Stimulated activated naive CD4-positive, alpha-beta T cell (primary cell): ENCODE measurements at regions not wholly inside any gene's neighbourhood (a gene's known extent, or its start where the extent isn't known, plus 50 kb on each side); places are given as distances from the start of the nearest gene placed in this dataset.
"Not testable (repeated sequence)": the region's sequence is repeated elsewhere in the genome, so short reads cannot be mapped to it uniquely, and the experiment has no call there.

Source experiments
- DNase-seq, 6 experiments: peaks; one replicate each; lab custom pipeline; 2025; lab: John Stamatoyannopoulos, UW

DNA sequence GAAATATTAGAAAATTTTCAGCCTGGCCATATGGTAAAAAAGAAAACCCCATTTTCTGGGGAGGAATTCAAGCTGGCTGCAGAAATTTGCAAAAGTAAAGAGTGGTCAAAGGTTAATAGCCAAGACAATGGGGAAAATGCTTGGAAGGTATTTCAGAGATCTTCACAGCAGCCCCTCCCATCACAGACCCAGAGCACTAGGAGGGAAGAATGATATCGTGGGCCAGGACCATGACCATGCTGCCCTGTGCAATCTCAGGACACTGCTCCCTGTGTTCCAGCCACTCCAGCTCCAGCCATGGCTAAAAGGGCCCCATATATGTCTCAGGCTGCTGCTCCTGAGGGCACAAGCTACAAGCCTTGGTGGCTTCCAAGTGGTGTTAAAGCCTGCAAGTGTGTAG lies 93.9 kb upstream of the AGAP1 start:
- DNase-seq: no peak

DNA sequence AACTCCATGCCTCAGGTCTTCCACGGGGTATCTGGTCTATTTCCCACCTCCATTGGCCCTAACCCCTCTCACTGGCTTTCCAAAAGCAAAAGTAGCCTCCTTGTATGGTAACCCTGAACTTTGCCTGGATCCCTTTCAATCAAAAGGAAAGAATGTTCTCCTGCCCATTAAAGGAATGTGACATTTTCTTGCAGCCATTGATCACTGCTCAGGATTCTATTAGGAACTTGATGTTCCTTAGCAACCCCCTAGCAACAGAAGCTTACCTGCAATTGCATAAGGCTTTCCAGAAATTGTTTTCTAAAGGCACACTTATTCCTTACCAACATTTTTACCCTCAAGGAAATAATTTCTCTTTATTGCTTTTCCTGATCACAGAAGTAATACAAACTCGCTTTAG lies 91.4 kb upstream of the AGAP1 start:
- no peak for DNase-seq

DNA sequence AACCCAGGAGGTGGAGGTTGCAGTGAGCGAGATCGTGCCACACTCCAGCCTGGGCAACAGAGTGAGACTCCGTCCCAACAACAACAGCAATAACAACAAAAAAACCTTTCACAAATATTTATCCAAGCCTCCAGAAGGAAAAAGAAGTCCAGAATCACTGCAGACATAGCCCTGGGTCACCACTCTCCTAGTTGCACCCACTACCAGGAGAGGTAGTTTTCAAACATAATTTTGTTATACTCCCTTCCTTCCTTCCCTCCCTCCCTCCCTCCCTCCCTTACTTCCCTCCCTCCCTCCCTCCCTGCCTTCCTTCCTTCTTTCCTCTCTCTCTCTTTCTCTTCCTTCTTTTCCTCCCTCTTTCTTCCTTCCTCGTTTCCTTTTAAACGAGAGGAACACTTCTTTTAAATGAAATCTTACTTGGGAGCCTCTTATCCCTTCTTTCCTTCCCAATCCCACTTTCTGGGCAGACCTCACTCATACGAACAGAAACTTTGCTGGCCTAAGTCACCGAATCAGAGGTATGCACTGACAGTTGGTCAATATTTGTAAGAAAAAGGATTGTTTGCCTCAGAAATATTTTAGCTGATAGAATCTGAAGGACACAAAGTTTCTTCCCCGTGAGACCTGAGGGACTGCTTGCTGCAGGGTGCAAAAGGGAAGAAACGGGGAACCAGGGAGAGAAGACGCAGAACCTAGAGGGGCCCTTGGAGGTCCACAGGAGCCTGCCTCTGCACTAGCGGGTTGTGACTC lies 88.1 kb upstream of the AGAP1 start:
- DNase-seq: no peak

DNA sequence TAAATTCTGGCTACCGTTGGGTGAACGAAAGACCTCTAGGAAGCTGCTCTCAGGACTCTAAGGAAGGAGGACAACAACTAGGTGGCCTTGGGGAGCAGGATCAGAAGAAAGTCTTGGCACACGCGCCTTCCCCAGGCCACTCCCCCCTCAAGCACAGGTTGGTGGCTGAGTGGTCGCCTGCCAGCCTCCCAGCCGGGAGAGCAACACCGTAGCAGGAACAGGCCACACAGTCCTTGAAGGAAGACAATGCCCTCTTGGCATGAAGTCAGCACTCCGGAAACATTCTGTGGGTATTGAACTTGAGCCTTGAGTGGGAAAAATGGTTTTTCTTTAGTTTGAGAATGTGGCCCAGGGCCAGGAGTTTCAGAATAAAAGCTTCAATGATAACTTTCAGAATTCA lies 87.4 kb upstream of the AGAP1 start:
- DNase-seq: no peak

DNA sequence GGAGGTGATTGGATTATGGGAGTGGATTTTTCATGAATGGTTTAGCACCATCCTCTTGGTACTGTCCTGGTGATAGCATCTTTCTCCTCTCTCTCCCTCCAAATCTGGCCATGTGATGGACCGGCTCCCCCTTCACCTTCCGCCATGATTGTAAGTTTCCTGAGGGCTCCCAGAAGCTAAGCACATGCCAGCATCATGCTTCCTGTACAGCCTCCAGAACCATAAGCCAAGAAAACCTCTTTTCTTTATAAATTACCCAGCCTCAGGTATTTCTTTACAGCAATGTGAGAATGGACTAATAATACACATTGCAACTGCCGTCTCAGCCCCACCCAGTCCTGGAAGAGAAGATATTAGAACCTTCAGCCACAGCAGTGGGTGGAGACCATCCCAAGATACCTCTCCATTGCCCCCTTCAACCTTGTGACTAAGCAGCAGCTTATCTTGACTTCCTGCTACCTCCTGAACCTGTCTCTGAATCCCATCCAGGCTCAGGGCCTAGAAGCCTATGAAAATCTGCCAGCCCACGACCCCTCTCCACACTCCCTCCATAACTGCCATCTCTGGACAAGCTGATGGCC lies 81.8 kb upstream of the AGAP1 start:
- DNase-seq: no peak

DNA sequence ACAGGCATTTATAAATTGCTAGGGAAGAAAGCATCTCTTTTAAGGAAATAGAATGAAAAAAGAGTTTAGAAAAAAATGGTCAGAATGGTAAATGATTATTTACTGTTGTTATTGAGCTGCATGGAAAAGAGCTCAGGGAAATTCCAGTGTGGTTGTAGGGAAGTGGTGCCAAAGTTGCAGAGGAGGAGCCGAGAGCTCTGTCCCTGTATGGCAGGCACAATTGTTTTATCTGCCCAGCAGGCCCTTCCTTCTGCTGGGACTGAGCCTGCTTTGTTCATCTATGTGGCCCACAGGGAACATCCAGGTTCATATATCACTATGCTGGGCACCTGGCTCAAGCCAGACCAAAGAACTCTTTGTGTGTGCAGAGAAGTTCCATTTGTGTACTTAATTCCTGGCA lies 80.8 kb upstream of the AGAP1 start:
- no peak for DNase-seq

DNA sequence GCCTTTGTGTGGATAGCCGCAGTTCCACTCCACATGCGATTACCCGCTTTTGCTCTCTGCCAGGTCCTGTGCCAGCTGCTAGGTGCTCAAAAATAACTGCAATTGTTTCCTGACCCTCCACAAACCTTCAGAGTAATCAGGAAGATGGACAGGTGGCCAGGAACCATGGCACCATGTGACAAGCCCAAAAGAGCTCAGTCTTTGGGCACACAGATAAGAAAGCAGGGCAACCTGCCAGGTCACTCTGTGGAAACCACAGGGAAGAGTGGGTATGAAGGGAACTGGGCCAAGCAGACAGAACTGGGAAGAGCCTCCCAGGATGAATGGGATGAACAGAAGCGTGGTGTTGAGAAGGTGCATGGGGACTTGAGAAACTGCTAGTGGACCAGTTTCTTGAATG lies 79.4 kb upstream of the AGAP1 start:
- DNase-seq: no peak

DNA sequence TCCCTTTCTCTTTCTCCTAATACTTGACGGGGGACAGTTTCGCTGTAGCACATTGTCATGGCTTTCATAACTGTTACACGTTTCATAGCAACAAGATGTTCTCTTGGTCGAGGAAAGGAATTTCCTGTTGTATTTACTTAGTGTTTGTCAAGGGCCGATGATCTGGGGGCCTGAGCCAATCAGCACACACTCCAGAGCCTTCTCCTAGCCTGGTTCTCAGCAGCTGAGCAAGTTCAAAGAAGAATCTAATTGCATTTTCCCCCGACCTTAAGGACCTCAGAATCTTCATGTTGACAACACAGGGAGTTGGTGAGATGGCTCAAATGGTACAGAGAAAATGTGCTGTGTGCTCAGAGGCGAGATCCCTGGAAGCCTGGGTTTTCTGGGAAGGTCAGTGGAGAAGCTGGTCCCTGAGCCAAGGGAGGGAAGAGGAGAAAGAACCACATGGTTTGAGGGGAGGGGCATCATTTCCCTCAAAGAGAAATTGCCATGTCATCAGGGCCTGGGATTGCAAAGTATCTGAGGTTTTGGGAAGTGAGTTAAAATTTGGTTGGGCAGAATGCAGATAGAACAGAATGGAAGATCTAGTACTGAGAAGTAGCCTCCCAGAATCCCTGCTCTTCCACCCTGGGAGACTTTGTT lies 76.9 kb upstream of the AGAP1 start:
- no peak for DNase-seq

DNA sequence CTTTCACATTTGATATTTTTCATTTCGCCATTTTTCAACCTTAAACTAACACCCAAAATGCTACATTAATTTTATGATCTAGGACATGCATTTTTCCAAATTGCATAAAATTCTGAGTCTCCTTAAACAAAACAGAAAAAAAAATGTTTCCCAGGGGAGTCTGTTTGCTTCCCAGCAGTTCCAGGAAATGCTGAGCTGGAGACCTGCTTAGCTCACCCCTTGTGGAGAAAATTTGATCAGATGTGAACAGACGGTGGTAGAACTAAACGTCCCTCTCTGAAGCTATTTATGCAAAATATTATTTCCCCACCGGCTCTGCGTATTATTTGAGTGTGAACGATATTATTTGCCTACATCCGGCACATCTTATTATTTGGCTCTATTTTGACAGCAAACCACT lies 74.9 kb upstream of the AGAP1 start:
- no peak for DNase-seq

DNA sequence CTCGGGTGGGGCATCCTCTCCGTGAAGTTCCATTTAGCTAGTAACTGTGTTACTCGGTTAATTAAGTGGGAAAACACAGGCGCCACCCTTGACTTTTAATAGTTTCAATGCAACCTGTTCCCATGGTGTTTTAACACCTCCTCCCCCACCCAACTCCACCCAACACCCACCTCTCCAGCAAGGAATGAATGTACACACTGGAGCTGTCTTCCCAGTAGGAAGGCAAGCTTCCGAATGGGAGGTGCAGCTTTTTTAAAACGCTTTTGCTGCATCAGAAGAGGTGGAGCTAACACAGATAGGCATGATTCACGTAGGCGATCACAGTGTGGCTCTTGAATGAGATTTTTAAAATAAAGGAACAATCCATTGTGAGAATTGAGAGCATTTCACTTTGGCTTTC lies 73.8 kb upstream of the AGAP1 start:
- no peak for DNase-seq

DNA sequence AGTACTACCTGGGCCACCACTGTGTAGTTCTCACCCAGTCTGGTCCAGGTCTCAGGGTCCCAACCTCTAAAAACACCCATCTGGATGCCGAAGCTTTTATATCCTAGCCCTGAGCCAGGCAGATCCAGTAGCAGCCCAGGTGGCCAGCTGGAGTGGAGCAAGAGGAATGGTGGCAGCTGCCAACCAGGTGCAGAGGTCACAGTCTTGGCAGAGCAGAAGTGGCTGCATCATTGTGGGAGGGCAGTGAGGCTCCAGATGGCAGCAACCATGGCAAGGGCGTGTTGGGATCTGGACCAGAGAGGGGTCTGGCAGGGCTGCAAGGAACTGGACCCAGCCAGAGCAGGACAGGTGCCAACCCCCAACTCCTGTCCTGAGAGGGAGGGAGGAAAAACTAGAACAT lies 72.2 kb upstream of the AGAP1 start:
- DNase-seq: no peak

DNA sequence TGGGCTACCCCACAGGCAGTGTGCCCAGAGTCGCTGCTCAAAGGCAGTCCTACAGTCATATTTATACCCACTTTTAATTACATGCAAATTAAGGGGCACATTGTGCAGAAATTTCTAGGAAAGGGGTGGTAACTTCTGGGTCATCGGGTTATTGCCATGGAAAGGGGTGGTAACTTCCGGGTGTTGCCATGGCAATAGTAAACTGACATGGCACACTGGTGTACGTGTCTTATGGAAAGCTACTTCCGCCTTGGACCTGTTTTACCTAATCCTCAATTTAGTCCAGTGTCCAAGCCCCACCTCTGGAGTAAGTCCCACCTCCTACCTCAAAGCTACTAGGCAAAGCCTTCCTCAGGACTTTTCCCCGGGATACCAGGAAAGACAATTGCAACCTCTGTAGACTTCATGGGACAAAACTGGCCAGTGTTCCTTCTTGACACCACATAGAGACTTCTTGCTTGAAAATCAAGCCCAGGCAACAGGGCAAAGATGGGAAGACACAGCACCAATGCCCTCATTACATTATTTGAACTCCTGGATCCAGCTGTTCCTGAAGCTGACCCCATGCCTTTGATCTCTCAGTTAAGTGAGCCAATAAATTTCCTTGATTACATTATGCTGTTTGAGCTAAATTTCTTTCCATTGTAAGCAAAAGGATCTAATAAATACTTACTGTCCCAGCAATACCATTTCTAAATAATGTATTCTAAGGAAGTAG lies 63.3 kb upstream of the AGAP1 start:
- DNase-seq: no peak

DNA sequence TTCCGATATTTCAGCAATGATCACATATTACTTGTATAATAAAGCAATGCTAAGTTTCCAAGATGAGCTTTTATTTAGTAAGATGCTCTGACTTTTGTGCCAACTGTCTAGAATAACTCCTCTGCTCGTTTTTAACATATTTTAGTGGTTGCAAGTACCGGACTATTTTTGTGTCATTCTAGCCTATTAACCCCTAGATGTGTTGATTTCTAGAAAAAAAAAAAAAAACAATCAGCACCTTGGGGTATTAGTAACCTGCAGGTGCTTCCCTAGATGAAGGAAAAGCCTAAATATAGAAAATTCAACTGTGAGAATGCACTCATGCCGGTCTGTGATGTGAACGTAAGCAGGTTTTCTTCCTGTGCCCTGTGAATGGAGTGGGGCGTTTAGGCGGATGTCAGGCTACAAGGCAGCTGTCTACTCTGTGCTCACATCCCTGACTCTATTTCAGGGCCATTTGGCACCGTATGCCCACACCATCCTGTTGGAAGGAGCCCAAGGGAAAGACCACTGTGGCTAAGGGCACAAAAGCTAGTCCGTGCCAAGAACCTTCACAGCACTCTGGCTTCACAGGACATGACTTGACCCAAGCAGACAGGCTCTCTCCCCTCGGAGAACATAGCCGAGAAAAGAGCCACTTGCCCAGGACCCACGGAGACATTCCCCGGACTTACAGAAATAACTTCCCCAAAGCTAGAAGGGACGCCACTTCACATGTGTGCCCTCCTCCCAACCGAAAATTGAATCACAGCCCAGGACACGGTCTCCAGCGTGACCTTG lies 60.9 kb upstream of the AGAP1 start:
- DNase-seq: no peak

DNA sequence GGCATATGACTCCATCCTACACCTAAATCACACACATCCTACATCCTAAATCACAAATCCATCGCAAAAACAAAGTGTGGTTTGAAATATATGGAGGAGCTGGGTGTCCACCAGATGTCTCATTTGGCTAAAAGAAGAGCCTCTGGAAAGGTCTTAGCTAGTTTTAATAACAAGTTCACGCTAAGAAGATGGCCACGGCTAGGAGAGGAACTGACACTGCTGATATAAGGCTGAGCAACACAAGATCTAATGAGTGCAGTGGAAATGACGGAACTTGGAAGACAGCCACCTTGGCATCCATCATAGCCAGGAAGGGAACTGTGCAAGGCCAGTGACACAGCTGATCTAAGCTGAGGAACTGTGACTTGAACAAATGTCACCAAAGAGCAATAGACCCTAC lies 60.0 kb upstream of the AGAP1 start:
- DNase-seq: no peak

DNA sequence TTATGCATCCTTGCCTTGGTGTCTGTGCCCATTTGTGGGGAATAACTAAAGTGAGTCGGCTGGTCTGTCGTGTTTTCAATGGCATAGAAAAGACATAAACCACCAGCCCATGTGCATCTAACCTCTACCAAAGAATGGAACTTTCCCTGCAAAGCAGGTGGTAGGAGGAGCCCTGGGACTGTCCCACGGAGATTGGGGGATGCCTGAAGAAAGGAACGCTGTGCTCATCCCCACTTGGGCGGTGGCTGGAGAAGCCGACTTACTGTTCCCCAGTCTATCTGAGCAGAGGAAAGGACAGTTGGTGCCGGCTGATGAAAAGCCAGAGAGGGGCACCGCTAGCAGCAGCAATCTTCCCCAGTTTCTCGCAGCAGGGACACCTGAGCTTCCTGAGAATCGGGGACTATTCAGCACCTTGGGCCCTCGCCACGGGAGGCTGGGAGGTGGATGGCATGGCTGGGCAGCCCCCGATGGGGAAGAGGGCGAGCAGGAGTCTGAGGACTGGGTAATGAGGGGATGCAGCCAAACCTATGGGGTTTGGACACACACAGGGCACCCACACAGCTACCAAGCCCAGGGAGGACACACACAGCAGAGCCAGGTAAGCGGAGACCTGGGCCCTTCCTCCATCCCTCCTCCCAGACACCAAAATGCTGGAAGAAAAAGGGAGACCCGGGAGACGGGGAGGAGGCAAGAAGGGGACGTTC lies 53.7 kb upstream of the AGAP1 start:
- no peak for DNase-seq

DNA sequence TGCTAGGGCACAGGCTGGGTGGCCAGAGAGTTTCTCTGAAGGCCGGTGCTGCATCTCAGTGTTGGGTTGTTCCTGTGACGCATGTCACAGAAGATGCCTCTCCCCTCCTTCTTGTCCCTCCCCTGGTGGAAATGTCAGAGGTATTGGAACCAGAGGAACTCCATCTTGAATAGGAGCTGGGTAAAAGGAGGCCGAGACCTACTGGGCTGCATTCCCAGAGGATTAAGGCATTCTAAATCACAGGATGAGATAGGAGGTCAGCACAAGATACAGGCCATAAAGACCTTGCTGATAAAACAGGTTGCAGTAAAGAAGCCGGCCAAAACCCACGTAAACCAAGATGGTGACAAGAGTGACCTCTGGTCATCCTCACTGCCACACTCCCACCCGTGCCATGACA lies 50.3 kb upstream of the AGAP1 start:
- DNase-seq: not testable (repeated sequence)
